Fibroblast of peridontal ligament (primary cell): ENCODE measurements at regions not wholly inside any gene's neighbourhood (a gene's known extent, or its start where the extent isn't known, plus 50 kb on each side); places are given as distances from the start of the nearest gene placed in this dataset.
"Not testable (repeated sequence)": the region's sequence is repeated elsewhere in the genome, so short reads cannot be mapped to it uniquely, and the experiment has no call there.

Experiments
- DNase-seq: peaks from one replicate; pipeline ENCODE4 v3.0.0-alpha.2; 2010; ENCODE audit errors: extremely low read depth

- not testable (repeated sequence) for DNase-seq
Measured at GRCh38 chr16:29355339-29356059, 51.0 kb downstream of the NPIPB11 start.

DNA sequence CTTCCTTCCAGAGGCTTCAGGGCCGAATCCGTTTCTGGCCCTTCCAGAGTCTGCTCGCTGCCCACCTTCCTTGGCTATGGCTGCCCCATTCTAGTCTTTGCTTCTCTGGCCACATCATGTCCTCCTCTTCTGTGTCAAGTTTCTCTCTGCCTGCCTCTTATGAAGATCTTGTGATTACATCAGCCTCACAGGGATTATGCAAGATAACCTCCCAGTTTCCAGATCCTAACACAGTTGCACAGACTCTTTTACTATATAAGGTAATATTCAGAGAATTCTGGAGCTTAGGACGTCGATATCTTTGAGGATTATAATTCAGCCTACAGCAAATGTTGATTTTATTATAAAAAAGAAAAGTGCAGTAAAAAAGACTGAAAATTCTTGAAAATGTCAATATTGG is 52.1 kb downstream of the NPIPB11 start:
- DNase-seq: peak; percentile 31

GRCh38 chr16:29352617-29352999 is 53.9 kb downstream of the NPIPB11 start:
- peak; percentile 1 for DNase-seq

DNA sequence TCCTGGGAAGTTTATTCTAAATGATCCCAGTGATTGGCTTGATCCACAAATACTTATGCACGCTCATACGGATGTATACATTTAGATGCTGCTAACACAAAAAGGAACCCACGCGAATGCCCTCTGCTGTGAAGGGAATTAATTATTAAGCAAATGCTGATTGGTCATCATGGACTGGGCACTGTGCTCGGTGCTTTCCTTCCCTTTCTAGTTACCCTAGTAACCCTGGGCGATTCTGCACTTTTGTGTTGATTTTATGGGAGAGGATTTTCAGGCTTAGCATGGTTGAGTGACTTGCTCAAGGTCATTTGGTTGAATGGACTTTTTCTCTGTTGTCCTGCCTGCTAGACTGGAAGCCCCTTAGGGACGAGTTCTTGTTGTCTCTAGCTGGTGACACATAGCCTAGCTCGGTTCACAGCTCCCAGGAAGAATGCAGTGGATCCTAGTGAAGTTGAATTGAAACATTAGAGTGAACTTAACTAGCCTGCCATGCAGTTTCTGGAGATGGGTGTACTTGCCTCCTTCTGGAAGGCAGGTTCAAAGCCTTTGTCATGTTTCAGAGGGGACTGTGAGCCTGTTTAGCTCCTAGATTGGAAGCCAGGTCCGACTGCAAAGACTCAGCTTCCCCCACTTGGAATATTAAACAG is 54.4 kb downstream of the NPIPB11 start:
- not testable (repeated sequence) for DNase-seq

DNA sequence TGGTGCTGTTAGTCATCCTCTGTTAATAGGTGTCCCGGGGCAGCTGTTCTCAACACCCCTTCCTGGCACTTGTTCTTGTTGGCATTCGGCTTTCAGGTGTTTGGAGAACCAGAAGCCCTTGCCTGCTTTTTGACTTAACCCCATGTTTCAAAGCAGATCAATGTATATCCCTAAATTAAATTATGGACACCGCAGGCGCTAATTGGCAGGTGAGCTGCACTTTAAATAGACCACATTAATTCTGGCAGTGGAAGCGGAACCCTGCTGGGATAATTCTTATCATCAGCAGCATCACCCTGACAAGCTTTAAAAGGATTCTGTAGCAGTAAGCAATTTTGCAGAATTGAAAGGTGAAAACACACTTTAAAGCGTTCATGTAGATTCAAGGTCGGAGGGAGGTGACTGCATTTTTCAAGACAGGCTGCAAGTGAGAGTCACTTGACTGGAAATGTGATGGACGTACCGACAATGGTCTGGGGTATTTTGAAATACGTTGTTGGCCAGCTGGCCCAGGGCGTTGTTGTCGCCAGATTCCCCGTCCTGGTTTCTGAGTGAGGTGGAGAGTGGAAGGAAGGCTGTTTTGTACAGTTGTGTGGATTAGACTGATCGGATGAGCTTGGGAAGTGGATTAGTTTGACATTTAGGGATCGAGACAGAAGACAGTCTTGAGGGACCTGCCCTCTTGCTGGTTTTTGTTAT is 55.1 kb downstream of the NPIPB11 start:
- DNase-seq: not testable (repeated sequence)

DNA sequence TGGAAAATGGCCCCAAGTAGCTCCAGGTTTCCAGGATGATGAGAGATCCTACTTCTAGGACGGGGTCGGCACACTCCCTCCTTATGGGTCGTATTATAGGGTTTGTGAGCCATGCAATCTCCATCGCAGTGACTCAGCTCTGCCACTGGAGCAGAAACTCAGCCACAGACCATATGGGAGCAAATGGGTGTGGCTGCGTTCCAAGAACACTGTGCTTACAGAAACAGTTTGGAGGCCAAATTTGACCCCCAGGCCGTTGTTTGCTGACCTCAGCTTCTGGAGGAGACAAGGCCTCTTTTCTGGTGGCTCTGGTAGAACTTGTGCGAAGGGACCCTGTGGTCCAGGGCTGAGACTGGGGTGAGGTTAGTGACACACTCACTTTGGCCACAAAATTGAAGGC is 56.5 kb downstream of the NPIPB11 start:
- DNase-seq: peak; percentile 96

GRCh38 chr16:29348748-29349147 is 57.8 kb downstream of the NPIPB11 start:
- DNase-seq: not testable (repeated sequence)

DNA sequence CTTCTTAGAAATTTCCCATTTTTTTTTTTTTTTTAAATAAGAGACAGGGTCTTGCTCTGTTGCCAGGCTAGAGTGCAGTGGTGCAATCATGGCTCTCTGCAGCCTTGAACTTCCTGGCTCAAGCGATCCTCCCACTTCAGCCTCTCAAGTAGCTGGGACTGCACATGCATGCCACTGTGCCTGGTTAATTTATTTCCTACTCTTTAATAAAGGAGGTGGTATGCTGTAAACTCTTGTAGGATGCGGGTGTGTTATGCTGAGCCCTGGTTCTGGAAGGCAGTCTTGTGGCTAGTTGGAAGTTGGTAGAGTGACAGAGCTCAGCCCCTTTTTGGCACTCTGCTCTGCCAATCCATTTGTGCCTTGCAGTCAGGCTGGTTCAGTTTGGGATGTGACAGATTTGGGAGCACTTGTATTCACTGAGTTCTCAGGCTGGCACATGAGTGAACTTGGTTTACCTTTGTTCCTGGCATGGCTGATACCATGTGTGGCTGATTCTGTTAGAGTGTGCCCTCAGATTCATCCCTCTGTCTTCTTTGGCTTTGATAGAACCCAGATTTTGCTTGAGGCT is 58.3 kb downstream of the NPIPB11 start:
- DNase-seq: peak; percentile 28

GRCh38 chr16:29346796-29347580 is 59.5 kb downstream of the NPIPB11 start:
- DNase-seq: not testable (repeated sequence)

GRCh38 chr16:29346203-29346602 is 60.3 kb downstream of the NPIPB11 start:
- not testable (repeated sequence) for DNase-seq

DNA sequence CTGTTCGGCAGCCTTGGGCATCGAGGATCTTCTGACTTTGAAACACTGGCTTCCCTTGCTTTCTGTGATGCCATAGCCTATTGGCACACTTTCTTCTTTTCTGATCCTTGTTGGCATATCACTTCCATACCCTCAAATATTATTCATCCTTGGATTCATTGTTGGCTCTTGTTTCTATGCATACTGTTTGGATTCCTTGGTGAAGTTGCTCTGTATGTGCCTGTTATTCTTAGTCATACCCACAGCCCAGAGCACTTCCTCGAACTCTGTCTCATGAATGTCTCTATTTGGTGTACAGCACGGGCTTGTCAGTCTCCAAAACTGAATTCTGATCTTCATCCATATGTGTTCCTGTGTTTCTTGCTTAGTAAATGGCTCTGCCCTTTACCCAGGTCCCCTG is 63.6 kb downstream of the NPIPB11 start:
- not testable (repeated sequence) for DNase-seq

DNA sequence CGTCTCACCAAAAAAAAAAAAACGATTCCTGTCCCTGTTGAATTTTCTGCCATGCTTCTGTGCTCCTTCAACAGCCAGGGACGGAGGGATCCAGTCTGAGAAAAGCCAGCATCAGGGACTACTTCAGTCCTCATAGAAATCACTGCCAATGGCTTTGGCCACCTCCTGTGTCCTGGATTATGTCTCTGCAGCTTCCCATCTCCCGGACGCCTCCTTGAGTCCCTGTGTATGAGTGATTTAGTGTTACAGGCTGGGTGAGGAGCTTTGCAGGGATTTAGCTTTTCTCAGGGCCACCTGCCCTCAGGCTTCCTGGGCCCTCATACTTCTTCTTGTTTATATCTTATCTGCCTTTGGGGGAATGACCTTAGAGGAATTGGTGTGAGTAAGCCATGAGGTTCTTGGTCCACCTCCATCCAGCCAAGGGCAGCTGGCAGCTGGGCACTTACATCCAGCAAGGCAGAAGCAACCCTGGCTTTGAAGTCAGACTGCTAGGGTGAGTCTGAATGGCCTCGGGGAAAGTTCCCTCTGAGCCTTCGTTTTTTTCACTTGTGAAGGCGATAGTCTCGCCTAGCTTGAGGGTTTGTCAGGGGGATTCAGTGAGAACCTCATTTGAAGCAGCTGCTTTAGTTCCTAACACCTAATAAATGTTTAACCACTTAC is 65.6 kb downstream of the NPIPB11 start:
- DNase-seq: not testable (repeated sequence)

GRCh38 chr16:29340235-29340634 is 66.3 kb downstream of the NPIPB11 start:
- peak; percentile 30 for DNase-seq

- not testable (repeated sequence) for DNase-seq
Measured at GRCh38 chr16:29338821-29339700, 67.5 kb downstream of the NPIPB11 start.

DNA sequence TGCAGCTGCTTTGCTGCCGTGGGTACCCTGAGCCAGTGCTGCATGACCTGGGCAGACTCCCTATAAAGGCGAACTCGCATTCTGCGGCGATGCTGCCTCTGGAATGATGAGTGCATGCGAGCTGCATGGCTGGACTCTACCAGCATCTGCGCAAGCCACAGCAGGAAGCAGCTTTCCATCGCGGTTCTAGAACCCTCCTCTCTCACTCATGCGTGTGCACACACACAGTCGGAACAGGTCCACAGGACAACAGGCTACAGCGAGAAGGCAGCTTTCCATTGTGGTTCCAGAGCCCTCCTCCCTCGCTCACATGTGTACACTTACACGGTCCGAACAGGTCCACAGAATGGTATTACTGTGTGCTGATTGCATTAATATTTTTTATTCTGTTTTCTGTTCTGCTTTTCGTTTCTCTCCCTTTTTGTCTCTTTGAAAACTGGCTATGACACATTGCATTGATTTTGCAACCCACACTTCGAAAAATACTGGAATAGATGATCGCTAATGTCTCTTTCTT is 69.1 kb downstream of the NPIPB11 start:
- not testable (repeated sequence) for DNase-seq

GRCh38 chr16:29335549-29335846 is 71.0 kb downstream of the NPIPB11 start:
- DNase-seq: not testable (repeated sequence)

GRCh38 chr16:29334776-29335548 is 71.5 kb downstream of the NPIPB11 start:
- not testable (repeated sequence) for DNase-seq

- DNase-seq: not testable (repeated sequence)
Measured at GRCh38 chr16:29333492-29334097, 72.9 kb downstream of the NPIPB11 start.

GRCh38 chr16:29330623-29331022 is 75.9 kb downstream of the NPIPB11 start:
- DNase-seq: not testable (repeated sequence)
